Gastroesophageal sphincter (tissue), 4 donors: ENCODE measurements at regions not wholly inside any gene's neighbourhood (a gene's known extent, or its start where the extent isn't known, plus 50 kb on each side); places are given as distances from the start of the nearest gene placed in this dataset.

ENCODE experiments used
- ATAC-seq: fragments of 150-250 bp; one replicate; pipeline ENCODE4 v1.9.1; 2016; ENCODE audit warnings: mild to moderate bottlenecking, moderate library complexity
- H3K27ac ChIP-seq, 4 donors: fragments of 200-600 bp; sonication (generic) in 3 of 4; 1 replicate in 3 of 4; 2 replicates in 1 of 4; pipeline ENCODE4 v1.5.1; 2016 to 2019
- H3K27me3 ChIP-seq: fragments of 200-600 bp; sonication (generic); one replicate; pipeline ENCODE4 v1.5.1; 2019
- H3K36me3 ChIP-seq, 2 donors: fragments of 200-600 bp; sonication (generic); one replicate each; pipeline ENCODE4 v1.5.1; 2019; ENCODE audit warnings: control low read depth in 1 of 2
- H3K4me1 ChIP-seq, 3 donors: fragments of 200-600 bp; sonication (generic); 1 replicate in 2 of 3; 2 replicates in 1 of 3; pipeline ENCODE4 v1.5.1; 2016 to 2019; ENCODE audit warnings: control low read depth in 2 of 3
- H3K4me3 ChIP-seq, 2 donors: fragments of 200-600 bp; sonication (generic); one replicate each; pipeline ENCODE4 v1.5.1; 2019; ENCODE audit warnings: mild to moderate bottlenecking in 1 of 2, moderate library complexity in 1 of 2
- H3K9me3 ChIP-seq, 3 donors: fragments of 200-600 bp; sonication (generic); one replicate each; pipeline ENCODE4 v1.5.1; 2017 to 2019; ENCODE audit warnings: control low read depth in 2 of 3
- CTCF ChIP-seq, 4 experiments: fragments of 200-600 bp in 2 of 4; fragments of 450-650 bp in 2 of 4; sonication (generic) in 1 of 4; IDR thresholded peaks; one replicate each; pipeline ENCODE4 v1.5.1; 2017 to 2019; ENCODE audit warnings: antibody characterized with exemption in 4 of 4, mild to moderate bottlenecking in 2 of 4, moderate library complexity in 2 of 4
- EP300 ChIP-seq: sonication (generic); formaldehyde crosslinking; IDR thresholded peaks from one replicate; pipeline ENCODE4 v1.6.1; 2017; ENCODE audit warnings: antibody characterized with exemption, mild to moderate bottlenecking
- POLR2A ChIP-seq, 2 donors: fragments of 450-650 bp; IDR thresholded peaks; one replicate each; pipeline ENCODE4 v1.6.1; 2017; ENCODE audit warnings: antibody characterized with exemption in 2 of 2, mild to moderate bottlenecking in 2 of 2, moderate library complexity in 1 of 2
- POLR2AphosphoS5 ChIP-seq: sonication (generic); formaldehyde crosslinking; IDR thresholded peaks from one replicate; pipeline ENCODE4 v1.6.1; 2017; ENCODE audit warnings: antibody characterized with exemption
- WGBS, 2 donors: methylation state at CpG; one replicate each; pipeline ENCODE4 v1.1.5; 2018; ENCODE audit warnings: low coverage in 1 of 2; 5-methylcytosine and 5-hydroxymethylcytosine counted together

- WGBS, 2 donors = 68 to 74% methylated on average over 8 to 9 of the region's 9 CpGs
These were observed 204.2 kb upstream of the MTNR1B start for GRCh38 chr11:92765082-92765840.

DNA sequence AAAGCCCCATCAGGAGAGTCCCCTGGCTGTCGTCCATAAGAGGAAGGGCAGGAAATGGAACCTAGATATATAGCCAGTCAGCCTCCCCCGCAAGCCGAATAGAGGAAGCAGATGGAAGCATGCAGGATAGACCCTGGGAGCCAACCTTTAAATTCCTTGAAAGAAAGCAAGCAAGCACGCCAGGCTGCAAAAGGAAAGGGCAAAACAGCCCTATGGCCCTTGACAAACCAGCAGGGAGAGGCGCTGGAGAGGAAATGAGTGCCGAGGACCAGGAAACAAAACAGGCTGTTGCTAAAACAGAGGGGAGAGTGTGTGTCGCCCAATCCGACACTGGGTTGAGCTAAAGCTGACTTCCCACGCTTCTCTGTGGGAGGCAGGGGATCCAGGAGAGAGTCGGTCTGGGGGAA, 203.5 kb upstream of the MTNR1B start:
- TF ChIP-seq CTCF (IDR thresholded peaks at IDR 0.05) (no peak), POLR2A (IDR thresholded peaks at IDR 0.05) (no peak), POLR2AphosphoS5 (no peak), EP300 (no peak)
- no peaks in the 10 kb centered on the region for H3K9me3 ChIP-seq
- peak overlapping the region in 1 of 2 donors; percentile 34 for H3K4me3 ChIP-seq
- WGBS, 2 donors = 13% methylated on average over 6 to 8 of the region's 10 CpGs
- peak overlapping the region in 3 of 4 donors; percentile 37 to 48 (median 38) for H3K27ac ChIP-seq
- ATAC-seq = peak; percentile 59
- H3K4me1 ChIP-seq = peaks cover 0 to 10% (median 0%) of the 10 kb centered on the region in 3 donors
- H3K27me3 ChIP-seq = no peaks in the 10 kb centered on the region
- no peaks in the 10 kb centered on the region for H3K36me3 ChIP-seq

More at GRCh38 chr11:92765082-92765840, 204.2 kb upstream of the MTNR1B start:
- no peak overlapping the region for H3K4me3 ChIP-seq
- H3K36me3 ChIP-seq = no peaks in the 10 kb centered on the region
- H3K4me1 ChIP-seq = peaks cover 0 to 10% (median 0%) of the 10 kb centered on the region in 3 donors
- TF ChIP-seq CTCF (IDR thresholded peaks at IDR 0.05) (no peak), POLR2AphosphoS5 (no peak), POLR2A (IDR thresholded peaks at IDR 0.05) (no peak), EP300 (no peak)
- no peaks in the 10 kb centered on the region for H3K27me3 ChIP-seq
- no peak for ATAC-seq
- no peak overlapping the region for H3K27ac ChIP-seq
- no peaks in the 10 kb centered on the region for H3K9me3 ChIP-seq

GRCh38 chr11:92766698-92767097, 202.8 kb upstream of the MTNR1B start:
- Histone ChIP-seq H3K9me3 (no peaks in the 10 kb centered on the region), H3K27me3 (no peaks in the 10 kb centered on the region), H3K27ac (peak overlapping the region in 1 of 4 donors; percentile 48), H3K36me3 (no peaks in the 10 kb centered on the region), H3K4me1 (peaks cover 0 to 10% (median 0%) of the 10 kb centered on the region in 3 donors), H3K4me3 (peak overlapping the region in 1 of 2 donors; percentile 34)
- 41 to 90% methylated on average over 2 to 5 of the region's 7 CpGs for WGBS, 2 donors
- TF ChIP-seq POLR2A (IDR thresholded peaks at IDR 0.05) (no peak), EP300 (no peak), CTCF (IDR thresholded peaks at IDR 0.05) (no peak), POLR2AphosphoS5 (no peak)
- no peak for ATAC-seq

GRCh38 chr11:92767416-92767815, 202.0 kb upstream of the MTNR1B start:
- ATAC-seq = no peak
- 83 to 100% methylated on average over 1 of the region's 1 CpG for WGBS, 2 donors
- no peaks in the 10 kb centered on the region for H3K36me3 ChIP-seq
- peaks cover 0 to 10% (median 0%) of the 10 kb centered on the region in 3 donors for H3K4me1 ChIP-seq
- H3K4me3 ChIP-seq = no peak overlapping the region
- TF ChIP-seq POLR2AphosphoS5 (no peak), EP300 (no peak), CTCF (IDR thresholded peaks at IDR 0.05) (no peak), POLR2A (IDR thresholded peaks at IDR 0.05) (no peak)
- no peaks in the 10 kb centered on the region for H3K9me3 ChIP-seq
- no peaks in the 10 kb centered on the region for H3K27me3 ChIP-seq
- no peak overlapping the region for H3K27ac ChIP-seq
